ENCODE measurements at regions not wholly inside any gene's neighbourhood (a gene's known extent, or its start where the extent isn't known, plus 50 kb on each side); places are given as distances from the start of the nearest gene placed in this dataset.

DNA sequence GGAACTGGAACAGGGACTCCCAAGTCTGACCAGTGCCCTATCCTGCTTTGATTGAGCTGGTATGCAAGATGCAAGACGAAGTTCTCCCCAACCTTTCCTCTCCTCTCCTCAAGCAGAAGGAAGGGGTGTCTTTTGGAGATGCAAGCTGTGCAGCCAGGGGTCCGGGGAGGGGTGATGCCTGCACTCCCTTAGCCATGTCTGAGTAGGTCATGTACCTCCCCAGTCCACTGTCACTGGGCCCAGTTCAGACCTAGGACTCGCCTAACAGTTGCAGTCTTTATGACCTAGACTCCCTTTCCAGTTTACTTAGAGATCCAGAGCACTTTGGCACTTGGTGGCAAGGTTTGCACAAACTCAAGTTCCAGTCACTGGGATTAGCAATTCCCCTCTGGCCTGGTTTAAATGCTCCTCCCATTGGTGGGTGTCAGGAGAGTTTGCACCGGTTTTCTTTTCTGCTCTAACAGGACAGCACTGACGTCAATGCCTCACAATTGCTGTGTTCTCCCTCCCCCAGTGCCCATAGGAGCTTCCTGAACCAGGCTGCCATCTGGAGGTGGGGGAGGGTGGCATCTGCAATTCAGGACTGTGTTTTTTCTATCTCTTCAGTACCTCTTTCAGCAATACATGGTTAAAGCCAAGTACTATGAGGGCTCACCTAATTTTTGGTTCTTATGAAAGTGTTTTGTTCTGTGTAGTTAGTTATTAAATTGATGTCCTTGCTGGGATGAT is 782.2 kb downstream of the ARAP2 start:
- no peak for TF ChIP-seq GATA2 (IDR thresholded peaks at IDR 0.05; ENCODE audit: low read depth, low read length)
- TF ChIP-seq GATA3 (IDR thresholded peaks at IDR 0.05; ENCODE audit: low read depth, low read length): no peak

Measured in SH-SY5Y (cell line).